HFFc6 (cell line): ENCODE measurements at regions not wholly inside any gene's neighbourhood (a gene's known extent, or its start where the extent isn't known, plus 50 kb on each side); places are given as distances from the start of the nearest gene placed in this dataset.

Experiments used
- DNase-seq: peaks from one replicate; pipeline ENCODE4 v3.0.0-alpha.2; 2018
- H3K27ac Mint-ChIP-seq: 2 replicates; pipeline ENCODE4 v1.8.0; 2020; ENCODE audit warnings: mild to moderate bottlenecking, mixed read lengths
- H3K27me3 Mint-ChIP-seq: 2 replicates; pipeline ENCODE4 v1.8.0; 2021; ENCODE audit warnings: mild to moderate bottlenecking, moderate library complexity, mixed read lengths; ENCODE audit not compliant: insufficient read depth
- H3K36me3 Mint-ChIP-seq: 2 replicates; pipeline ENCODE4 v1.8.0; 2021; ENCODE audit warnings: low read depth, mixed read lengths
- H3K4me1 Mint-ChIP-seq: 2 replicates; pipeline ENCODE4 v1.8.0; 2020; ENCODE audit warnings: low read depth, mixed read lengths
- H3K4me3 Mint-ChIP-seq: 2 replicates; pipeline ENCODE4 v1.8.0; 2020; ENCODE audit warnings: mild to moderate bottlenecking, moderate library complexity, mixed read lengths
- H3K9me3 Mint-ChIP-seq: 2 replicates; pipeline ENCODE4 v1.8.0; 2020; ENCODE audit warnings: mild to moderate bottlenecking, mixed read lengths
- CTCF ChIP-seq: fragments of 200-600 bp; sonication (generic); IDR thresholded peaks from 2 replicates; pipeline ENCODE4 v1.5.0; 2021; ENCODE audit warnings: antibody characterized with exemption, mild to moderate bottlenecking

GRCh38 chr10:125219776-125220175 lies 59.4 kb upstream of the CTBP2 start:
- Mint-ChIP-seq H3K4me1 (peaks cover 21% of the 10 kb centered on the region), H3K4me3 (no peak overlapping the region), H3K9me3 (no peaks in the 10 kb centered on the region), H3K27me3 (peaks cover 14% of the 10 kb centered on the region), H3K36me3 (no peaks in the 10 kb centered on the region), H3K27ac (no peak overlapping the region)
- DNase-seq = no peak
- TF ChIP-seq CTCF = no peak

GRCh38 chr10:125218967-125219366 lies 58.6 kb upstream of the CTBP2 start:
- Mint-ChIP-seq H3K4me3 (no peak overlapping the region), H3K9me3 (no peaks in the 10 kb centered on the region), H3K36me3 (no peaks in the 10 kb centered on the region), H3K27me3 (peaks cover 14% of the 10 kb centered on the region), H3K27ac (no peak overlapping the region), H3K4me1 (peaks cover 21% of the 10 kb centered on the region)
- DNase-seq = no peak
- TF ChIP-seq CTCF = no peak

- Mint-ChIP-seq H3K9me3 (no peaks in the 10 kb centered on the region), H3K36me3 (no peaks in the 10 kb centered on the region), H3K27me3 (peaks cover 14% of the 10 kb centered on the region), H3K27ac (peak overlapping the region; percentile 48), H3K4me3 (peak overlapping the region; percentile 1; the same call in 1 of the 2 replicates), H3K4me1 (peaks cover 21% of the 10 kb centered on the region)
- 0 out of 2 replicates have a peak, but pooled peaks have one; percentile 10 for TF ChIP-seq CTCF
- DNase-seq = peak; percentile 23
Measured at GRCh38 chr10:125217990-125218675, 57.8 kb upstream of the CTBP2 start.

- H3K27me3 Mint-ChIP-seq = peaks cover 10% of the 10 kb centered on the region; the same call in 1 of the 2 replicates
- TF ChIP-seq CTCF = no peak
Measured at GRCh38 chr10:125216861-125217260, 56.5 kb upstream of the CTBP2 start.

GRCh38 chr10:125216309-125216708 lies 55.9 kb upstream of the CTBP2 start:
- Mint-ChIP-seq H3K36me3 (no peaks in the 10 kb centered on the region), H3K27me3 (peaks cover 14% of the 10 kb centered on the region; the same call in 1 of the 2 replicates), H3K4me1 (peaks cover 17% of the 10 kb centered on the region), H3K9me3 (no peaks in the 10 kb centered on the region), H3K27ac (no peak overlapping the region), H3K4me3 (no peak overlapping the region)
- no peak for TF ChIP-seq CTCF
- DNase-seq = no peak

More at GRCh38 chr10:125216861-125217260, 56.5 kb upstream of the CTBP2 start:
- Mint-ChIP-seq H3K36me3 (no peaks in the 10 kb centered on the region), H3K4me1 (peaks cover 19% of the 10 kb centered on the region), H3K4me3 (no peak overlapping the region), H3K9me3 (no peaks in the 10 kb centered on the region), H3K27ac (no peak overlapping the region)
- DNase-seq = no peak
